OCI-LY3 (cell line): ENCODE measurements at regions not wholly inside any gene's neighbourhood (a gene's known extent, or its start where the extent isn't known, plus 50 kb on each side); places are given as distances from the start of the nearest gene placed in this dataset.

Experiments
- CTCF ChIP-seq: fragments of 200-600, 300-600 bp; sonication (generic); IDR thresholded peaks from 2 replicates; pipeline ENCODE4 v1.5.1; 2014; ENCODE audit warnings: antibody characterized with exemption, low read length, low read depth
- EZH2phosphoT487 ChIP-seq: fragments of 200-600 bp; shearing (Covaris generic); IDR thresholded peaks from 2 replicates; pipeline ENCODE4 v1.6.1; 2018; ENCODE audit warnings: antibody characterized with exemption, mixed run types, low read depth

GRCh38 chrX:113935518-113935917 is 648.4 kb upstream of the HTR2C start:
- TF ChIP-seq CTCF (no peak), EZH2phosphoT487 (no peak)
